ENCODE measurements at regions not wholly inside any gene's neighbourhood (a gene's known extent, or its start where the extent isn't known, plus 50 kb on each side); places are given as distances from the start of the nearest gene placed in this dataset.
A peak's percentile ranks its signal among the peaks of the same experiment; 100 is the strongest.

DNA sequence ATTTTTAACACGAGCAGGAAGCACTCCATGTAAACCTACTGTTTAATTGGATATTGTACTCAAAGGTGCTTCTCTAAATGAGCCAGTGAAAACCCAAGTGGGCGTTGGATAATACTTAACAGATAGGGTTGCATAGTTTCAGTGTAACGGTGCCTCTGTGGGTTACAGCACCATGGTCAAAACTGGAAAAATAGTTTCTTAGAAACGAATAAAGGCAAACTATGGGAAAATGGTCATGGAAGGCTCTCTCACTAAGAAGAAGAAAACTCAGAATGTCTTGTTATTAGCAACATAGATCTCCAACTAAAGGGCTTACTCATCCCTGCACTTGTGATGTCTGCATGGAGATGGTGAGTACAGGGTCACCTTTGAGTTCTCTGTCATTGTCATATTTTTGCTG, 59.1 kb upstream of the NEDD9 start (continued):
- TF ChIP-seq, protein P1, sequence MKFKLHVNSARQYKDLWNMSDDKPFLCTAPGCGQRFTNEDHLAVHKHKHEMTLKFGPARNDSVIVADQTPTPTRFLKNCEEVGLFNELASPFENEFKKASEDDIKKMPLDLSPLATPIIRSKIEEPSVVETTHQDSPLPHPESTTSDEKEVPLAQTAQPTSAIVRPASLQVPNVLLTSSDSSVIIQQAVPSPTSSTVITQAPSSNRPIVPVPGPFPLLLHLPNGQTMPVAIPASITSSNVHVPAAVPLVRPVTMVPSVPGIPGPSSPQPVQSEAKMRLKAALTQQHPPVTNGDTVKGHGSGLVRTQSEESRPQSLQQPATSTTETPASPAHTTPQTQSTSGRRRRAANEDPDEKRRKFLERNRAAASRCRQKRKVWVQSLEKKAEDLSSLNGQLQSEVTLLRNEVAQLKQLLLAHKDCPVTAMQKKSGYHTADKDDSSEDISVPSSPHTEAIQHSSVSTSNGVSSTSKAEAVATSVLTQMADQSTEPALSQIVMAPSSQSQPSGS (IDR thresholded peaks at IDR 0.05; ENCODE audit: low read length): 0 out of 2 replicates have a peak, but pooled peaks have one; percentile 46
- TF ChIP-seq BMI1 (IDR thresholded peaks at IDR 0.05; ENCODE audit: borderline replicate concordance) (no peak), SPI1 (IDR thresholded peaks at IDR 0.05; ENCODE audit: borderline replicate concordance, insufficient read depth, low read depth, low read length) (no peak), BHLHE40 (IDR thresholded peaks at IDR 0.05; ENCODE audit: borderline replicate concordance in 1 of 2, low read depth in 2 of 2, low read length in 1 of 2) (no peak), RAD21 (IDR thresholded peaks at IDR 0.05; ENCODE audit: insufficient read depth, low read depth, low read length) (no peak), ZBED1 (IDR thresholded peaks at IDR 0.05; ENCODE audit: borderline replicate concordance) (no peak), MEF2A (IDR thresholded peaks at IDR 0.05; ENCODE audit: insufficient read depth, low read depth, low read length) (no peak), RELA (IDR thresholded peaks at IDR 0.05; ENCODE audit: borderline replicate concordance, partially characterized antibody) (no peak), CBFB (IDR thresholded peaks at IDR 0.05; ENCODE audit: low read depth) (no peak), IKZF1 (conservative IDR thresholded peaks at IDR 0.05) (peak; percentile 66), CHD4 (IDR thresholded peaks at IDR 0.05) (no peak)
- TF ChIP-seq, protein P2, sequence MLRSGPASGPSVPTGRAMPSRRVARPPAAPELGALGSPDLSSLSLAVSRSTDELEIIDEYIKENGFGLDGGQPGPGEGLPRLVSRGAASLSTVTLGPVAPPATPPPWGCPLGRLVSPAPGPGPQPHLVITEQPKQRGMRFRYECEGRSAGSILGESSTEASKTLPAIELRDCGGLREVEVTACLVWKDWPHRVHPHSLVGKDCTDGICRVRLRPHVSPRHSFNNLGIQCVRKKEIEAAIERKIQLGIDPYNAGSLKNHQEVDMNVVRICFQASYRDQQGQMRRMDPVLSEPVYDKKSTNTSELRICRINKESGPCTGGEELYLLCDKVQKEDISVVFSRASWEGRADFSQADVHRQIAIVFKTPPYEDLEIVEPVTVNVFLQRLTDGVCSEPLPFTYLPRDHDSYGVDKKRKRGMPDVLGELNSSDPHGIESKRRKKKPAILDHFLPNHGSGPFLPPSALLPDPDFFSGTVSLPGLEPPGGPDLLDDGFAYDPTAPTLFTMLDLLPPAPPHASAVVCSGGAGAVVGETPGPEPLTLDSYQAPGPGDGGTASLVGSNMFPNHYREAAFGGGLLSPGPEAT (IDR thresholded peaks at IDR 0.05; ENCODE audit: low read depth): no peak
- TF ChIP-seq, protein P3, sequence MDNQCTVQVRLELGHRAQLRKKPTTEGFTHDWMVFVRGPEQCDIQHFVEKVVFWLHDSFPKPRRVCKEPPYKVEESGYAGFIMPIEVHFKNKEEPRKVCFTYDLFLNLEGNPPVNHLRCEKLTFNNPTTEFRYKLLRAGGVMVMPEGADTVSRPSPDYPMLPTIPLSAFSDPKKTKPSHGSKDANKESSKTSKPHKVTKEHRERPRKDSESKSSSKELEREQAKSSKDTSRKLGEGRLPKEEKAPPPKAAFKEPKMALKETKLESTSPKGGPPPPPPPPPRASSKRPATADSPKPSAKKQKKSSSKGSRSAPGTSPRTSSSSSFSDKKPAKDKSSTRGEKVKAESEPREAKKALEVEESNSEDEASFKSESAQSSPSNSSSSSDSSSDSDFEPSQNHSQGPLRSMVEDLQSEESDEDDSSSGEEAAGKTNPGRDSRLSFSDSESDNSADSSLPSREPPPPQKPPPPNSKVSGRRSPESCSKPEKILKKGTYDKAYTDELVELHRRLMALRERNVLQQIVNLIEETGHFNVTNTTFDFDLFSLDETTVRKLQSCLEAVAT (IDR thresholded peaks at IDR 0.05): no peak
- TF ChIP-seq, protein P4, sequence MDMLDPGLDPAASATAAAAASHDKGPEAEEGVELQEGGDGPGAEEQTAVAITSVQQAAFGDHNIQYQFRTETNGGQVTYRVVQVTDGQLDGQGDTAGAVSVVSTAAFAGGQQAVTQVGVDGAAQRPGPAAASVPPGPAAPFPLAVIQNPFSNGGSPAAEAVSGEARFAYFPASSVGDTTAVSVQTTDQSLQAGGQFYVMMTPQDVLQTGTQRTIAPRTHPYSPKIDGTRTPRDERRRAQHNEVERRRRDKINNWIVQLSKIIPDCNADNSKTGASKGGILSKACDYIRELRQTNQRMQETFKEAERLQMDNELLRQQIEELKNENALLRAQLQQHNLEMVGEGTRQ (IDR thresholded peaks at IDR 0.05; ENCODE audit: borderline replicate concordance, low read depth, low read length): no peak

Data from GM12878 (cell line).